Stimulated activated CD8-positive, alpha-beta memory T cell treated with anti-CD3 and anti-CD28 coated beads, Interleukin-15, amount 100 ng/mL, for 4 hours (primary cell): ENCODE measurements at regions not wholly inside any gene's neighbourhood (a gene's known extent, or its start where the extent isn't known, plus 50 kb on each side); places are given as distances from the start of the nearest gene placed in this dataset.

ENCODE experiments used
- DNase-seq, 2 donors: peaks; one replicate each; pipeline ENCODE4 v3.0.0-alpha.2; 2020; ENCODE audit warnings: low read depth in 2 of 2

GRCh38 chr6:113291751-113292445 is 565.2 kb upstream of the MARCKS start:
- no peak for DNase-seq

- DNase-seq: no peak
Measured at GRCh38 chr6:113292646-113293422, 564.3 kb upstream of the MARCKS start.

GRCh38 chr6:113293423-113293740 is 563.8 kb upstream of the MARCKS start:
- no peak for DNase-seq

- no peak for DNase-seq
Measured at GRCh38 chr6:113299531-113299930, 557.6 kb upstream of the MARCKS start.

GRCh38 chr6:113301651-113302050 is 555.5 kb upstream of the MARCKS start:
- no peak for DNase-seq

- no peak for DNase-seq
Measured at GRCh38 chr6:113304116-113304515, 553.0 kb upstream of the MARCKS start.

GRCh38 chr6:113306552-113307145 is 550.5 kb upstream of the MARCKS start:
- DNase-seq: no peak

GRCh38 chr6:113308266-113308665 is 548.9 kb upstream of the MARCKS start:
- no peak for DNase-seq

- no peak for DNase-seq
Measured at GRCh38 chr6:113313841-113314240, 543.3 kb upstream of the MARCKS start.

GRCh38 chr6:113315165-113315564 is 542.0 kb upstream of the MARCKS start:
- no peak for DNase-seq

GRCh38 chr6:113315879-113316278 is 541.3 kb upstream of the MARCKS start:
- DNase-seq: no peak

- no peak for DNase-seq
Measured at GRCh38 chr6:113317442-113317841, 539.7 kb upstream of the MARCKS start.

- DNase-seq: no peak
Measured at GRCh38 chr6:113317891-113318574, 539.1 kb upstream of the MARCKS start.

- no peak for DNase-seq
Measured at GRCh38 chr6:113318575-113318917, 538.6 kb upstream of the MARCKS start.

- DNase-seq: no peak
Measured at GRCh38 chr6:113320653-113321052, 536.5 kb upstream of the MARCKS start.

GRCh38 chr6:113326781-113327180 is 530.4 kb upstream of the MARCKS start:
- DNase-seq: no peak

GRCh38 chr6:113328886-113329381 is 528.2 kb upstream of the MARCKS start:
- DNase-seq: no peak

GRCh38 chr6:113329942-113330635 is 527.1 kb upstream of the MARCKS start:
- no peak for DNase-seq

GRCh38 chr6:113330636-113330946 is 526.6 kb upstream of the MARCKS start:
- DNase-seq: no peak

GRCh38 chr6:113331021-113331420 is 526.1 kb upstream of the MARCKS start:
- no peak for DNase-seq

- no peak for DNase-seq
Measured at GRCh38 chr6:113338644-113339043, 518.5 kb upstream of the MARCKS start.

GRCh38 chr6:113339209-113339608 is 517.9 kb upstream of the MARCKS start:
- DNase-seq: no peak
